Esophagus muscularis mucosa (tissue), 3 donors: ENCODE measurements at regions not wholly inside any gene's neighbourhood (a gene's known extent, or its start where the extent isn't known, plus 50 kb on each side); places are given as distances from the start of the nearest gene placed in this dataset.

Experiments used
- CTCF ChIP-seq, 3 experiments: fragments of 200-600 bp in 2 of 3; fragments of 450-650 bp in 1 of 3; sonication (generic) in 2 of 3; IDR thresholded peaks; one replicate each; pipeline ENCODE4 v1.5.1; 2017 to 2019; ENCODE audit warnings: antibody characterized with exemption in 3 of 3, mild to moderate bottlenecking in 2 of 3, moderate library complexity in 1 of 3
- POLR2A ChIP-seq: fragments of 450-650 bp; IDR thresholded peaks from one replicate; pipeline ENCODE4 v1.6.1; 2017; ENCODE audit warnings: antibody characterized with exemption, moderate library complexity, mild to moderate bottlenecking, low read depth
- POLR2AphosphoS5 ChIP-seq, 2 donors: sonication (generic); formaldehyde crosslinking; IDR thresholded peaks; one replicate each; pipeline ENCODE4 v1.6.1; 2017; ENCODE audit warnings: antibody characterized with exemption in 2 of 2

- TF ChIP-seq CTCF (IDR thresholded peaks at IDR 0.05) = no peak
- no peak for TF ChIP-seq POLR2AphosphoS5 (IDR thresholded peaks at IDR 0.05)
- TF ChIP-seq POLR2A = no peak
Observed at GRCh38 chr12:107254258-107254856, 161.0 kb upstream of the CRY1 start.
